HG03064 (cell line): ENCODE measurements at regions not wholly inside any gene's neighbourhood (a gene's known extent, or its start where the extent isn't known, plus 50 kb on each side); places are given as distances from the start of the nearest gene placed in this dataset.

Experiments used
- ATAC-seq: cut with Tn5 transposase; IDR thresholded peaks from one replicate; pipeline ENCODE4 v1.9.1; 2021; ENCODE audit warnings: low read depth; ENCODE audit not compliant: unreplicated experiment

DNA sequence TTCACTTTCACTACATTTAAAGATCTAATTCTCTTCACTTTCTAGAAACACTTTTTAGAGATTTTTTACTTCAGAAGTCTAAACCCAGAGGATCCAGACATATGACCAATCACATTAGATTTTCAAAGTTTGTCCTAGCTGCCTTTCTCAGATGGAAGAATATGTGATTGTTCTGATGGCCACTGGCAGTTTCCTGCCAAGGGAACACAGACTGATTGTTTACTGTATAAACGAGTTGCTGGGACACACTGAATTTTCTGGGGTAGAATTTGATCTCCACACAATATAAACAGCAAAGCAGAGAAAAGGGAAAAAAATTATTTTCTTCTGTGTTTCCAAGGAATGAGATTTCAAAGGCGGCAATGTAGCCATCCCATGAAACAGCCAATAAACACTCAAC lies 480.0 kb downstream of the TOX3 start:
- no peak for ATAC-seq

DNA sequence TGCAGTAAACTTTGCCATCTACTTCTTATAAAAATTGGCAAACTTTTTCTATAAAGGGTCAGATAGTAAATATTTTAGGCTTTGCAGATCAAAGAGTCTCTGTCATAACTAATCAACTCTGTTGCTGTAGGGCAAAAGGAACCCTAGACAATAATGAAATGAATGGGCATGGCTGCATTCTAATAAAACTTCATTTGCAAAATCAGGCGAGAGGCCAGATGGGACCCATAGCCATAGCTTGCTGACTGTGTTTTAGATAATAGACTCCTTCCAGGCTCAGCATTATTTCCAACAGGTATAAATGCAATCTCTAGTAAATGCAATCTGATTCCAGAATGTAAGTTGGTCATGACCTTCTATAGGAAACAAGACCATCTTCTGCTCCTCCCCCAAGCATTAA lies 490.7 kb downstream of the TOX3 start:
- no peak for ATAC-seq

- ATAC-seq = no peak
Observed at GRCh38 chr16:52055381-52055780, 491.6 kb downstream of the TOX3 start.

- no peak for ATAC-seq
Observed at GRCh38 chr16:52054326-52054725, 492.6 kb downstream of the TOX3 start.

DNA sequence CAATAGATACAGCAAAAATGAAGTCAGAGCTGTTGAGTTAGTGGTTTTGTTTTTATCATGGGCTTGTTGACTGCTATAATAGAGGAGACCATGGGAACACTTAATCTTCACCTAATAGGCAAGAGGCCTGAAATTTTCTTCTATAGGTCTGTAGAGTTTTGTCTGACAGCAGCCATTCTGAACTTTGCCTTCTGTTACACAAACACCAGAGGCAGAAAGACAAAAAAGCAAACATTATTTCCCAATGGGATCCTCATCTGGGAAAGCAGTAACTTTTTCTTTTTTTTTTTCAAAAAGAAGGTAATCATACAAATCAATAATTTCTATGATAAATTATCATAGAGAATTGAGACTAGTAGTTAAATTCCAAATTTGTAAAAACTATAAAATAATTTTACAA lies 494.1 kb downstream of the TOX3 start:
- ATAC-seq = no peak

- ATAC-seq = no peak
Observed at GRCh38 chr16:52051414-52052172, 495.4 kb downstream of the TOX3 start.

GRCh38 chr16:52050418-52050817 lies 496.5 kb downstream of the TOX3 start:
- ATAC-seq = no peak

DNA sequence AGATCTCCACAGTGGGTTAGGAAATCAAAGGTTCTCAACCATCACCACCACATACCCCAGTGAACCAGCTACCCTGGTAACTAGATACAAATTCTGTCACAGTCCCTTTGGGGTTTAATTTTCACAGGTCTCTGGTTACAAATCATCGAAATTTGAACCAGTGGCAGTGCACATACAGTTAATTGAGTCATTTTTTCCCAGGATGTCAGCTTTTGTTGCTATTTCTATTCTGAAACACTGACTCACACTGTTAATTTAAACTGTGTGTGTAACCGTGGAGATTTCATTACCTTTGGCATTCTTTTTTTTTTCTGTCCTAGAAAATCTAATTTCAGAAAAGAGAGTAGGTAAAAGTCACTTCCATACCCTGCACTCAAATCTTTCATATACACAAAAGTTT lies 511.5 kb downstream of the TOX3 start:
- ATAC-seq = no peak

- no peak for ATAC-seq
Observed at GRCh38 chr16:52034830-52035229, 512.1 kb downstream of the TOX3 start.

GRCh38 chr16:52033992-52034391 lies 513.0 kb downstream of the TOX3 start:
- no peak for ATAC-seq

- no peak for ATAC-seq
Observed at GRCh38 chr16:52022980-52023379, 524.0 kb downstream of the TOX3 start.

DNA sequence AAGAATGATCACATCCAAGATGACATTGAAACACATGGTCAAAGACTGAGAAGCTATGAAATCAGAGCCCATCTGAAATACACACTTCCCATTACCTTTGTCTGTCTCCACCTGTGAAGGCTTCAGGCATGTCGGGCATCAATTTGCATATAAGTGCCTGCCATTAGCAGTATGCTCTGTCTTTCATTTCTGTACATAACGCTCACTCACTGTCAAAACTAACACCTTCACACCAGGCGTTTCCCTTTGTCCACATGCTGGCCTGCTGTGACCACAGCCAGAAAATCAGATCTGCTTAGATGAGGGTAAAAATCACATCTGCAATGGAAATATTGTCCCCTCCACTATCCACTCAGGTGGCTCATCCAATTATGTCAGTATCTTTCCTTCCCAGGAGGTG lies 524.8 kb downstream of the TOX3 start:
- no peak for ATAC-seq

- no peak for ATAC-seq
Observed at GRCh38 chr16:52016387-52016786, 530.6 kb downstream of the TOX3 start.

DNA sequence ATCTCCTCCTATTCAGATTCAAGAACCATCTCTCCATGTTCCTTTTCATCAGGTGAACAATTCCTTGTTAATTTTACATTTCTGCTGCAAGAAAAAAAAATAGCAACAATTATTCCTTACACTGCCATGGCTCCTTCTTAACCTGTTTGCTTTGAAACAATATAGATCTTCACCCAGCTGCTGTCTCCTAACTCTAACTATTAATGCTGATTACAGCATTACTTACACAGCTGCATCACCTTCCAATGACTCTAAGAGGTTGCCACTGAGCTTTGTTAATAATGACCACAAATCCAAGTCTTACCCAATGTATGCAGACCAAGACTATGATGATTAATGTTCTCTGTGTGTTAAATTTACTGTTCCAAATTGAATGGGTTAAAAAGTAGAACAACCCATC lies 541.4 kb downstream of the TOX3 start:
- ATAC-seq = no peak

DNA sequence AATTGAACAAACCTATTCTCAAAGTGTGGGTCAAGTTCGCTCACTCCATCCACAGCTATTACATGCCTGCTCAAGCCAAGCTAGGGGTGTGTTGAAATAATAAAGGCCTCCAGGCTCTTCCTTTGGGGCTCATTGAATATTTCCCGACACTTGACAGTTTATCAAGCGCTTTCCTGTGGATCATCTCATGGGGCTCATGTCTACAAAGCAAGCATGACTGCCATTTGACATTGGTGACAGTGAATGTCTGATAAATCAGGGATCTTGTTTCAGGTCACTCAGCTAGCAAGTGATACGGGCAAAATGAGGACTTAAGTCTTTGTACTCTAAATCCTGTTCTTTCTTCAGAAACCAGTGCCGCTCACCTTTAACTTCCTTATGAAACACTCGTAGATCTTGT lies 542.6 kb downstream of the TOX3 start:
- ATAC-seq = no peak

- ATAC-seq = no peak
Observed at GRCh38 chr16:52002026-52002425, 544.9 kb downstream of the TOX3 start.

DNA sequence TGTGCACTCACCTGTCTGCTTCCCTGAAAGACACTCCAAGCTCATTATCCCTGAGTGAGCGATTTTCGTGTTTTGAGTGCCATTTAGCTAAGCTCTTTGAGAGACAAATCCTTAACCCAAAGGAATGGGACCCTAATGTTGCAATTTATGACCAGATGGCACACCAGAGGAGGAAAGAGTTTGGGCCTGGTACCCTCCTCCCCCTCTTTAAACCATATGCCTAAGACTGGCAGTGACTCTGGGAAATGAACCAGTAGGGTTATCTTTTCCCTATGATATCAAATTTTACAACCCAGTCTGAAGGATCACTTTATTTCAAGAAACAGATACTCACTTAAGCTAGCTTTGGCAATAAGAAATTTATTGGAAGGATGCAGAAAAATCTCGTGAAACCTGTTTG lies 550.4 kb downstream of the TOX3 start:
- ATAC-seq = no peak

DNA sequence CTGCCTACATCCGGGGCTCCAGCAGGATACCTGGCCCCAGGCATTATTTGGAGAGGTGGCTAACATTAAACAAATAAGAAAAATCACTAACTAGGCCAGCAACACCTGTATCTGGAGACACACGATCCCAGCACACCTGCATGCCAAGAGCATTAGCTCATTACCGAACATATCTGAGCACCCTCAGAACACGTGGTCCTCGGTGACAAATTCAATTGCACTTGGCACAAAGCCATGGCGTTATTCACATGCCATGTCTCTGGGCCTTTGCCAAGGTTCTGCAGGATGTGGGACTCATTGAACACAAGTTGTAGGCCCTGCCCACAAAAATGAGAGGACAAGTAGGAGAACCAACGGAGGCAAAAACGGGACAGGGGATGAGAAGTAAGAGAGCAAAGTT lies 552.3 kb downstream of the TOX3 start:
- no peak for ATAC-seq

GRCh38 chr16:51989637-51990230 lies 557.2 kb downstream of the TOX3 start:
- no peak for ATAC-seq

- no peak for ATAC-seq
Observed at GRCh38 chr16:51988977-51989376, 558.0 kb downstream of the TOX3 start.

DNA sequence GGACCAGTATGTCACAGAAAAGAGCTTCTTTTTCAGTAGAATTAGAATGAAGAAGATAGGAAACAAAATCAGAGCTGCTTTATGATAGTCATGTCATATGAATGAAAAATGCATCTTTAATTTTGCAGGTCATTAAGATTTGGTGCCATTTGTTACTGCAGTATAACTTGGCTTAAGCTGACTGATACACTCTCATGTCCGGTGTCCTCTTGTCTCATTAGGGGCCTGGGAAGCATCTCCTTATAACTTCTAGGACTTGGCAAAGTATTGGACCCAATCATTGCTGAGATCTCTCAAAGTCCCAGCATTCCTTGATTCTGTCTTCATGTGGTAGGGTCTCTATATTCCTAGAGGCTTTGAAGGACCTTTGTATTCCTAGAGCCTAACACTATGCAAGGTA lies 559.4 kb downstream of the TOX3 start:
- no peak for ATAC-seq

- no peak for ATAC-seq
Observed at GRCh38 chr16:51986717-51987116, 560.2 kb downstream of the TOX3 start.

DNA sequence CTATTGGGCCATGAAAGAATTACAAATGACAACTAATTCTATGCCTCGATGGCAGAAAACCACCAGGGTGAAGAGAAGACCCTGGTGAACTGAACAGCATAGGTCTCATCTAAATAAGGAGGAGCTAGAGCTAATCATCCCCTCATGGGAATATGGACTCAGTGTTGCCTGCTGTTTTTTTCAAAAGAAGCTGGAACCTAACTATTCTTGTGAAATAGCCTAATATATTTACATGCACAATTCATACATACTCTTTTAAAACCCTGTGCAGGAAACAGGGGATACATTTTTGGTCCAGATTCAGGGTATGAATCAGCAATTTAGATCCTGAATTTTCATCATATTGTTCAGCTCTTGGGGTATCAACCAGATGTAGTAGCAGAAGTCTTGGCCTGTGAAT lies 560.6 kb downstream of the TOX3 start:
- ATAC-seq = no peak
